Prostate gland (tissue), 2 donors: ENCODE measurements at regions not wholly inside any gene's neighbourhood (a gene's known extent, or its start where the extent isn't known, plus 50 kb on each side); places are given as distances from the start of the nearest gene placed in this dataset.
"Not testable (repeated sequence)": the region's sequence is repeated elsewhere in the genome, so short reads cannot be mapped to it uniquely, and the experiment has no call there.

Experiments used
- POLR2A ChIP-seq: fragments of 450-650 bp; IDR thresholded peaks from one replicate; pipeline ENCODE4 v1.6.1; 2016; ENCODE audit warnings: antibody characterized with exemption, mild to moderate bottlenecking
- POLR2AphosphoS5 ChIP-seq: sonication (generic); formaldehyde crosslinking; IDR thresholded peaks from one replicate; pipeline ENCODE4 v1.6.1; 2017; ENCODE audit warnings: antibody characterized with exemption
- TF ChIP-seq, protein P1 (sequence below), 4 experiments: fragments of 200-600 bp in 2 of 4; fragments of 450-650 bp in 2 of 4; sonication (generic) in 2 of 4; IDR thresholded peaks; 1 replicate in 3 of 4; 2 replicates in 1 of 4; pipeline ENCODE4 v1.5.1; 2016 to 2019; ENCODE audit warnings: antibody characterized with exemption in 4 of 4, mild to moderate bottlenecking in 2 of 4, moderate library complexity in 2 of 4

- TF ChIP-seq, protein P1, sequence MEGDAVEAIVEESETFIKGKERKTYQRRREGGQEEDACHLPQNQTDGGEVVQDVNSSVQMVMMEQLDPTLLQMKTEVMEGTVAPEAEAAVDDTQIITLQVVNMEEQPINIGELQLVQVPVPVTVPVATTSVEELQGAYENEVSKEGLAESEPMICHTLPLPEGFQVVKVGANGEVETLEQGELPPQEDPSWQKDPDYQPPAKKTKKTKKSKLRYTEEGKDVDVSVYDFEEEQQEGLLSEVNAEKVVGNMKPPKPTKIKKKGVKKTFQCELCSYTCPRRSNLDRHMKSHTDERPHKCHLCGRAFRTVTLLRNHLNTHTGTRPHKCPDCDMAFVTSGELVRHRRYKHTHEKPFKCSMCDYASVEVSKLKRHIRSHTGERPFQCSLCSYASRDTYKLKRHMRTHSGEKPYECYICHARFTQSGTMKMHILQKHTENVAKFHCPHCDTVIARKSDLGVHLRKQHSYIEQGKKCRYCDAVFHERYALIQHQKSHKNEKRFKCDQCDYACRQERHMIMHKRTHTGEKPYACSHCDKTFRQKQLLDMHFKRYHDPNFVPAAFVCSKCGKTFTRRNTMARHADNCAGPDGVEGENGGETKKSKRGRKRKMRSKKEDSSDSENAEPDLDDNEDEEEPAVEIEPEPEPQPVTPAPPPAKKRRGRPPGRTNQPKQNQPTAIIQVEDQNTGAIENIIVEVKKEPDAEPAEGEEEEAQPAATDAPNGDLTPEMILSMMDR (IDR thresholded peaks at IDR 0.05): not testable (repeated sequence)
- TF ChIP-seq POLR2A, POLR2AphosphoS5: not testable (repeated sequence)
Observed at GRCh38 chr12:47608671-47609070, 97.2 kb downstream of the RPAP3 start.
